Right cardiac atrium (tissue), 5 donors: ENCODE measurements at regions not wholly inside any gene's neighbourhood (a gene's known extent, or its start where the extent isn't known, plus 50 kb on each side); places are given as distances from the start of the nearest gene placed in this dataset.

Experiments used
- ATAC-seq, 2 donors: fragments of 200-7000 bp; cut with Tn5 transposase; one replicate each; pipeline versions ENCODE4 v1.8.0 to v1.9.1; 2020; ENCODE audit warnings: moderate library complexity in 2 of 2, mild to moderate bottlenecking in 1 of 2
- DNase-seq, 3 donors: peaks; one replicate each; pipeline ENCODE4 v3.0.0-alpha.2; 2020
- H3K27ac ChIP-seq: one replicate; pipeline ENCODE4 v1.5.1; 2013; ENCODE audit warnings: mild to moderate bottlenecking, low read length, control low read depth, moderate library complexity
- H3K27me3 ChIP-seq: one replicate; pipeline ENCODE4 v1.6.1; 2013; ENCODE audit not compliant: control insufficient read depth, insufficient read depth
- H3K4me1 ChIP-seq: one replicate; pipeline ENCODE4 v1.6.1; 2013; ENCODE audit warnings: low read length; ENCODE audit not compliant: control insufficient read depth, insufficient read depth
- H3K4me3 ChIP-seq: one replicate; pipeline ENCODE4 v1.5.1; 2013; ENCODE audit warnings: low read length, control low read depth
- H3K9me3 ChIP-seq: one replicate; pipeline ENCODE4 v1.6.1; 2013; ENCODE audit warnings: low read length; ENCODE audit not compliant: control insufficient read depth
- WGBS: extraction: QIAGEN DNeasy Blood & Tissue Kit; methylation state at CpG from one replicate; pipeline ENCODE4 v1.1.7; 2013; 5-methylcytosine and 5-hydroxymethylcytosine counted together
- intact Hi-C, 4 donors: fragments of 100-400 bp; cut with DNase I; formaldehyde crosslinking; loops; one replicate each; pipeline versions ENCODE4 v1.11.0 to v1.14.0; 2022 to 2023
- donor health status: healthy with polysubstance abuse.
- donor health status: DM: no; HTN: yes; CAD: no.
- donor health status: DM: no; HTN: no; CAD: no.
- donor health status: DM: no; HTN: yes; CAD: no; lungs with severe emphysema.
- donor health status: DM: yes; HTN: yes; CAD: no.

DNA sequence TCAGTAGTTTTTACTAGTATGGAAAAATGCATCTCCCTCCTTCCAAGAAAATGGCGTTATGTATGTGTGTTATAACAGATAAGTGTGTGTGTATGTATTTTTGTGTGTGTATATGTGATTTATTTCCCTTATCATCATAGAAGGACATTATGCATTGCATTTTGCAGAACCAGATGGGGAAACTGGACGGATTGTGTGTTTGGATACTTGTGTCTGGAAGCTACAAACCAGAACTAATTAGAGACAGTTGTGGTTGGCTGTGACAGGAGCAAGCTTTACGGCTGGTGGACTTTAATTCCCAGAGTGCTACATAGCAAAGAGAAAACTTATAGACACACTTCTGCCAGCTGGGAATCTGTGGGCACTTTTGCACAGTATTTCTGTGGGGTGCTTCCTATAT lies 162.5 kb downstream of the RWDD3 start:
- Histone ChIP-seq H3K27me3 (no peaks in the 10 kb centered on the region), H3K4me3 (no peak overlapping the region), H3K27ac (no peak overlapping the region), H3K4me1 (no peaks in the 10 kb centered on the region), H3K9me3 (no peaks in the 10 kb centered on the region)
- ATAC-seq (no peak), DNase-seq (no peak)
- intact Hi-C loops: no loop called here
- 65% methylated on average over 3 of the region's 3 CpGs for WGBS

DNA sequence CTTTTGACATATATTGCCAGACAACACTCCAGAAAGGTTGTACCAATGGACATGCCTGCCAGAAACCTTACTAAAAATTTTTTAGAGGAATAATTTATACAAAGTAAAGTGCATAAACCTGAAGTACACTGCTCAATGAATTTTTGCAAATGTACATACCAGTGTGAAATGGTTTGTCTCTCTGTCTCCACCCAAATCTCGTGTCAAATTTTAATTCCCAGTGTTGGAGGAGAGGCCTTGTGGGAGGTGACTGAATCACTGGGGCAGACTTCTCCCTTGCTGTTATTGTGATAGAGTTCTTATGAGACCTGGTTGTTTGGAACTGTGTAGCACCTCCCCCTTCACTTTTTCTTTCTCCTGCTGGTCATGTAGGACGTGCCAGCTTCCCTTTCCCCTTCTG lies 168.8 kb downstream of the RWDD3 start:
- no peak for ATAC-seq
- WGBS: 75% methylated on average over 2 of the region's 2 CpGs
- Histone ChIP-seq H3K27me3 (no peaks in the 10 kb centered on the region), H3K4me3 (no peak overlapping the region), H3K27ac (no peak overlapping the region), H3K4me1 (no peaks in the 10 kb centered on the region), H3K9me3 (no peaks in the 10 kb centered on the region)
- intact Hi-C loops: no loop called here
- no peak for DNase-seq

DNA sequence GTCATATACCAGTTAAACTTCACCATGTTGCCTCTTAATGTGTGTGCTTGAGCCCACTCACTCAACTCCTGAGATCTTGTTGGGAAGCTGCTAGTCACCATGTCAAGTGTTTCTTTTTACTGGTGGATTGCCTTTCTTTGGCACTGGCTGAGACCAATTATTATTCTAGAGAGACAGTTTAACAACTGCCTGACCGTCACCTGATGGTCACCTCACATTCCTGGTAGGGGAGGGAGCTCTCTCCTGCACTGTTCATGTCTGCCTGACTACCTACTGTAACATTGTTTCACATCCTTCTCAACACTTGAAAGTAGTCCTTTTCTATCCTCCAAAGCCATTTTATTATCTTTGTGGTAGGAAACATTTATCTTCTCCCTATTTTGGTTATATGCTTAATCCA lies 172.3 kb downstream of the RWDD3 start:
- Histone ChIP-seq H3K4me3 (no peak overlapping the region), H3K9me3 (no peaks in the 10 kb centered on the region), H3K4me1 (no peaks in the 10 kb centered on the region), H3K27ac (no peak overlapping the region), H3K27me3 (no peaks in the 10 kb centered on the region)
- no peak for ATAC-seq
- intact Hi-C loops: no loop called here
- DNase-seq: no peak
- 76% methylated on average over 1 of the region's 1 CpG for WGBS

DNA sequence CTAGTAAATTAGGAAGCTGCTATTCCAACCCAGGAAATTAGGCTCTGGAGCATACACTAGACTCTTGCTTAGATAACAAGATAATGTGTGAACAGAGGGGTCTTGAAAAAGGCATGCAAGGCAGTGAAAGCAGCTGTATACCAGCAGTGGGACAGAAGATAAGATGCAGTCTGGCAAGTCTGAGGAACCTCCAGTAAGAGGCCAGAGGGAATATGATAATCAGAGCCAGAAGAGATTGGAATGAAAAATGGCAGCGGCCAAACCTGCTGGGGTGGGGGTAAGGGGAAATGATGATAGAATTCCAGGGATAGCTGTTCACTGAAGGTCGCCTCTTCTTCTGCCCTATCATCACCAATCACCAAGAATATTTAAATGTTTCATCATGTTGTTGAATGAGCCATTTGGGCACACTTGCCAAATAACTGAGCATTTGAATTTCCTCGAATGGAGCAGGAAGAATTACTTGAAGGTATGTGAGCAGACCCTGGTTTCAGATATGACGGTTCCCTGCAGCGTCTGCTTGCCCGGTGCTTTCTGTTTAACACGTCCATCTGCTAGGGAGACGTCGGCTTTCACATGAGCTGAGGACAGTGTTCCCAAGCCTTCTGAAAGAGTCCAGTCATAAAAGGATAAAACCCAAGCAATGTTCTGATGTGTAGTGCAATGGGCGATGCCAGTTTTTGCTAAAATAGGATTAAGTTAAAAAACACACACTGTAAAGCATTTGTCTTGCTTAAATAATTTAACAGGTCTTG lies 173.3 kb downstream of the RWDD3 start:
- no peaks in the 10 kb centered on the region for H3K4me1 ChIP-seq
- H3K9me3 ChIP-seq: no peaks in the 10 kb centered on the region
- no peaks in the 10 kb centered on the region for H3K27me3 ChIP-seq
- DNase-seq (no peak), ATAC-seq (no peak)
- H3K27ac ChIP-seq: no peak overlapping the region
- intact Hi-C loops: no loop called here
- H3K4me3 ChIP-seq: no peak overlapping the region
- WGBS: 20% methylated on average over 10 of the region's 10 CpGs

DNA sequence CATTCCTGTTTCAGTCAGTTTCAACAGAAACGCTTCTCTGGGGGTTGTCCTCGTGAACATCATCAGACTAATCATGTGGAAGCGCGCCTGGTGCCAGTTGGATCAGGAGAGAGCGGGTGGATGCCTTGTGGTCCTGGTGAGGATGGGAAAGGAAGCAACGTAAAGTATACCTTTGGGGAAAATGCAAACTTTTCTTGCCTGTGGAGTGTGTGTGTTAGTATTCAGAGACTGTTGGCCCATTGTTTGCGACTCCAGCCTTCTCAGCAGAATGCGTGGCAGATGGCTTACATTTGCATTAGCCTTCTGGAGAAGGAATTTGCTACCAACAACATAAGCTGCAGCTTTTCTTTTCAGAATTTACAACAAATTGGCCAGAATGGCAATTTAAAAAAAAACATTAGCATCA lies 173.9 kb downstream of the RWDD3 start:
- ATAC-seq (no peak), DNase-seq (no peak)
- no peaks in the 10 kb centered on the region for H3K4me1 ChIP-seq
- H3K9me3 ChIP-seq: no peaks in the 10 kb centered on the region
- no peak overlapping the region for H3K4me3 ChIP-seq
- H3K27me3 ChIP-seq: no peaks in the 10 kb centered on the region
- H3K27ac ChIP-seq: no peak overlapping the region
- WGBS: 43% methylated on average over 8 of the region's 8 CpGs
- intact Hi-C loops: no loop called here

DNA sequence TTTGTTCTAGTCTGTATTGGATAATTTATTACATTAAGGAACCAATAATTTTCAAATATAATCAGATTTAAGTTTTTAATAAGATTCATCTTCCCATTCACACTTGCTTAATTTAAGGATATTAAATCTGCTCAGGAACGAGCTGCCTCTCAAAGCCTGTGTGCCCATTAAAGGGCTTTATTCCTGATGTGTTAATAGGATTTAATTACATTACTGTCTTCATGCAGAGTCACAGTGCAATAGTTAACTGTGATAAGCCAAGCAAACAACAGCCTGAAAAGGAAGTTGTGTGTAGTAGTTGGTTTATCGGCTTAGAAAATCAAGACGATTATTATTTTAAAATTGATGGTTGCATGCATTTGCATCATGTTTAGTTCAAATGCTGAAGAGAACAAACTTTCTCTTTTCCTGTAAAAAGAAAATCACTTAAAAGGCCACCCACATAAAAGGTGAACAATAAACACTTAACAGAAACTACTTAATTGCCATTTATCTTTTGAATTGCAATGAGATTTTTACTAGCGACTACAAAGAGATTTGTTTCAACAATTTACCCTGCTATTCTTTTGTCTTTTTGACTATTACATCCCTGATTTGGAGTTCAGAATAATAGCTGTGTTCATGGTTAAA lies 174.6 kb downstream of the RWDD3 start:
- 52% methylated on average over 4 of the region's 4 CpGs for WGBS
- intact Hi-C loops: no loop called here
- H3K9me3 ChIP-seq: no peaks in the 10 kb centered on the region
- H3K4me3 ChIP-seq: no peak overlapping the region
- ATAC-seq (no peak), DNase-seq (no peak)
- H3K4me1 ChIP-seq: no peaks in the 10 kb centered on the region
- no peak overlapping the region for H3K27ac ChIP-seq
- no peaks in the 10 kb centered on the region for H3K27me3 ChIP-seq

DNA sequence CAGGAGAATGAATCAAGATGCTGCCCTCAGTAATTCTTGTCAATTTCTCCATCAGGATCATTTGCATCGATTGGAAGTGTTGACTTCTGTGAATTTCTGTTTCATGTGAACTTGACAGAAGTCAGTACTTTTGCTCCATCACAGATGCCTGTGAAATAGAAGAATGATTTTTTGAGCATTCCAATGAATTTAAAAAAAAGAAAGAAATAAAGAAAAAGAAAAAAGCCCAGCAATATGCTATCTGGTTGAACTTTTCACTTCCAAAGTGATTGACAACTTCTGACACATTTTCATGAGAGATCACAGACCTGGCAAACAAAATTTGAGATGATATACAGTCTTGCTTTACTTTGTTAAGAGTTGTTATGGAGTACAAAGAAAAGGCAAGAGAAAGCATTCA lies 175.3 kb downstream of the RWDD3 start:
- no peak for DNase-seq
- no peak for ATAC-seq
- intact Hi-C loops: no loop called here
- Histone ChIP-seq H3K27me3 (no peaks in the 10 kb centered on the region), H3K4me3 (no peak overlapping the region), H3K4me1 (no peaks in the 10 kb centered on the region), H3K27ac (no peak overlapping the region), H3K9me3 (no peaks in the 10 kb centered on the region)
- 39% methylated on average over 1 of the region's 1 CpG for WGBS

DNA sequence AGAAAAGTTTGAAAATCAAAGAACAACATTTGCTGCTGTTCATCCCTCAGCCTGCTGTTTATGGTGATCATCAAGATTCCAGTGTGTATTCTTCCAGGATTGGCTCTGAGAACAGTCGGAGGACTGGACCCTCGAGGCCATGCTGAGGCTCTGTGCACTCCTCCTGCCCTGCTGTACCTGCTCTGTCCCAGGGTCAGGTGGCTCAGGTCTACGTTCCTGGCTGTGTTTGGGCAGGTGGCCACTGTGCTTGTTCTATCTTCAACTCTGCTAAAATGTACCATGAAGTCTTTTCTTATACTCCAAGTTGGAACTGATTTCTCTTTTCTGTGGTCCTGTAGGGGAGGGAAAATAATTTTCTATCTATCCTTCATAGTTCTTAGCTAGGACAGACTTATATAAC lies 175.9 kb downstream of the RWDD3 start:
- Histone ChIP-seq H3K4me1 (no peaks in the 10 kb centered on the region), H3K27ac (no peak overlapping the region), H3K27me3 (no peaks in the 10 kb centered on the region), H3K4me3 (no peak overlapping the region), H3K9me3 (no peaks in the 10 kb centered on the region)
- ATAC-seq: no peak
- DNase-seq: no peak
- WGBS: 71% methylated on average over 3 of the region's 3 CpGs
- intact Hi-C loops: no loop called here

DNA sequence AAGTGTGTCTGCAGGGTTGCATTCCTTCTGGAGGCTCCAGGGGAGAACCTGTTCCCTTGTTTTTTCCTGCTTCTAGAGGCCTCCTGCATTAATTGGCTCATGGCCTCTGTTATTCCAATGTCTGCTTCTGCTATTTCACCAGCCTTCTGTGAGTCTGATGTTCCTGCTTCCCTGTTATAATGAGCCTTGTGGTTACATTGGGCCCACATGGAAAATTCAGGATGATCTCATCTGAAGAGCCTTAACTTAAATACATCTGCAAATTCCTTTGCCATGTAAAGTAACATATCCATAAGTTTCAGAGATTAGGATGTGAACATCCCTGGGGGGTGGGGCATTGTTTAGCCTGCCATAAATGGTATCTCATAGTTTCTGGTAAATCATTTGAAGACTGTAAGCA lies 181.1 kb downstream of the RWDD3 start:
- no peak for ATAC-seq
- Histone ChIP-seq H3K4me1 (no peaks in the 10 kb centered on the region), H3K4me3 (no peak overlapping the region), H3K27ac (no peak overlapping the region), H3K27me3 (no peaks in the 10 kb centered on the region), H3K9me3 (no peaks in the 10 kb centered on the region)
- intact Hi-C loops: no loop called here
- DNase-seq: no peak

DNA sequence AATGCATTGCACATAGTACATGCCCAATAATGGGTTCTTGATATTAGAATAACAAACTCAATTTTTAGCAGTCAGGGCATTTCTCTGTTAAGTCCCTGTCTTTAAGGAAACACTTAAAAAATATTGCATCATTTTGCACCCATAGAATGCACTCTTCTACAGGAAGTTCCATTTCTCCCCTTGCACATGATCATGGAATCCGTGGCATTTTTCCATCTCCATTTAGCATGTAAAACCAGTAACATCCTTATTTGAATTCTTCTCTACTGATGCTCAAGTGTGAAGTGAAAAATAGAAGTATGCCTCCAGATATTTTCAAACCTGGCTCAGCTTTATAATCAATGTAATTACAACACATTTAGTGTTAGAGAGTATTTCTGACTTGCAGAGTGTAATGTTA lies 192.8 kb downstream of the RWDD3 start:
- intact Hi-C loops: no loop called here
- ATAC-seq (no peak), DNase-seq (no peak)
- no peaks in the 10 kb centered on the region for H3K9me3 ChIP-seq
- no peaks in the 10 kb centered on the region for H3K27me3 ChIP-seq
- no peaks in the 10 kb centered on the region for H3K4me1 ChIP-seq
- WGBS: 70% methylated on average over 1 of the region's 1 CpG
- no peak overlapping the region for H3K27ac ChIP-seq
- H3K4me3 ChIP-seq: no peak overlapping the region

DNA sequence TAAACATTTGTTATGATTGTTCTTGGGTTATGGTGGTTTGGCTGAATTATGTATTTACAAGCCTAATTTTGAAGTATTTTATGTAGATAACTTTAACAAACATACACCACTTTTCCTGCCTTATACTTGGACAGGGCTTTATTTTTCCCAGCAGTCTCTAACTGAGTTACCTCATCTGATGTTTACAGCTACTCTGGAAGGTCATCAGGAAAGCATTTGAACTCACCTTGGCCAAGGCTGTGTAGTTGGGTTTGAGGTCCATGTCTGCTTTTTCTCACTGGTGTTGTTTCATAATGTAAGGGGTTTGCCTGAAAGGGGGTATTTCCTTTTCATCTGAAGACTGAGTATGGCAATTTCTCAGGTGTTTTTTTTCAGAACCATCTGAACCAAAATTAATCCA lies 193.5 kb downstream of the RWDD3 start:
- no peaks in the 10 kb centered on the region for H3K9me3 ChIP-seq
- no peak for ATAC-seq
- no peaks in the 10 kb centered on the region for H3K27me3 ChIP-seq
- intact Hi-C loops: no loop called here
- no peaks in the 10 kb centered on the region for H3K4me1 ChIP-seq
- no peak for DNase-seq
- H3K27ac ChIP-seq: no peak overlapping the region
- H3K4me3 ChIP-seq: no peak overlapping the region

DNA sequence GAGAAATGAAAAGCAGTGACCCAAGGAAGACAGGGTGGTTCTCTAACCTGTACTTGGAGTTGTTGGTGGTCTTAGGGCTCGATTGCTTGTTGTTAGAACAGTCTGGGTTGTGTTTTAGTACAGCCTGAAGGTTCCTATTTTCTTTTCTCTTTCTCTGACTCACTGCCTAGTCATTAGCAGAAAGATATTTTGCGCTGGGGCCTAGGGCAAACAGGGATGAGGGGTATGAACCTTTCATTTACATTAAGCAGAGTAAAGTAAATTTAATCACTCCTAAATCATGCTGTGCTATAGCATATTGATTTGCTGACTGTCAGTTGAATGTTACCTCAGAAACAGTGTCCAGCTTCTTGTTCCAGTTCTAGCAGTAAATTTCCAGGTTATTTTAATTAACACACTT lies 197.2 kb downstream of the RWDD3 start:
- 77% methylated on average over 2 of the region's 2 CpGs for WGBS
- DNase-seq (no peak), ATAC-seq (no peak)
- H3K27ac ChIP-seq: no peak overlapping the region
- H3K9me3 ChIP-seq: no peaks in the 10 kb centered on the region
- no peak overlapping the region for H3K4me3 ChIP-seq
- intact Hi-C loops: no loop called here
- H3K27me3 ChIP-seq: no peaks in the 10 kb centered on the region
- no peaks in the 10 kb centered on the region for H3K4me1 ChIP-seq
